Keratinocyte (primary cell): ENCODE measurements at regions not wholly inside any gene's neighbourhood (a gene's known extent, or its start where the extent isn't known, plus 50 kb on each side); places are given as distances from the start of the nearest gene placed in this dataset.

Experiments
- DNase-seq: peaks from one replicate; pipeline ENCODE4 v3.0.0-alpha.2; 2011; ENCODE audit warnings: low read depth, missing footprints, low spot score
- FAIRE-seq: peaks from 2 replicates; lab custom pipeline; 2011; peaks lifted over from hg19 to GRCh38; lab: Jason Lieb, UNC
- H2AFZ ChIP-seq: 2 replicates; pipeline ENCODE4 v1.6.0; 2012; ENCODE audit warnings: low read length, control low read depth, inconsistent platforms; ENCODE audit not compliant: control insufficient read depth
- H3K27ac ChIP-seq: 2 replicates; pipeline ENCODE4 v1.5.1; 2011; ENCODE audit warnings: low read length; ENCODE audit not compliant: control insufficient read depth, insufficient read depth
- H3K27me3 ChIP-seq: 3 replicates; pipeline ENCODE4 v1.6.0; 2011; ENCODE audit warnings: low read length; ENCODE audit not compliant: control insufficient read depth, insufficient read depth; ENCODE audit errors: extremely low read depth
- H3K36me3 ChIP-seq, 2 experiments: 2 replicates in 1 of 2; 3 replicates in 1 of 2; pipeline ENCODE4 v1.5.1; 2011; ENCODE audit warnings: low read length in 2 of 2, mild to moderate bottlenecking in 1 of 2; ENCODE audit not compliant: control insufficient read depth in 2 of 2, insufficient read depth in 2 of 2; ENCODE audit errors: extremely low read depth in 1 of 2
- H3K4me1 ChIP-seq: 3 replicates; pipeline ENCODE4 v1.5.1; 2011; ENCODE audit warnings: low read length; ENCODE audit not compliant: control insufficient read depth, insufficient read depth; ENCODE audit errors: extremely low read depth
- H3K4me2 ChIP-seq: 3 replicates; pipeline ENCODE4 v1.6.0; 2011; ENCODE audit warnings: low read depth, low read length; ENCODE audit not compliant: control insufficient read depth, insufficient read depth; ENCODE audit errors: extremely low read depth
- H3K4me3 ChIP-seq, 3 experiments: fragments of 200-600 bp in 1 of 3; sonication (generic) in 1 of 3; 2 replicates in 2 of 3; 3 replicates in 1 of 3; pipeline ENCODE4 v1.5.1; 2011 to 2016; ENCODE audit warnings: low read length in 3 of 3, mild to moderate bottlenecking in 3 of 3, control low read depth in 2 of 3, inconsistent platforms in 1 of 3, low read depth in 1 of 3, mixed read lengths in 1 of 3, mixed run types in 1 of 3, moderate library complexity in 1 of 3; ENCODE audit not compliant: control insufficient read depth in 2 of 3, insufficient read depth in 2 of 3; ENCODE audit errors: extremely low read depth in 1 of 3
- H3K79me2 ChIP-seq: 2 replicates; pipeline ENCODE4 v1.6.0; 2012; ENCODE audit warnings: low read length; ENCODE audit not compliant: control insufficient read depth, insufficient read depth
- H3K9ac ChIP-seq: 3 replicates; pipeline ENCODE4 v1.6.0; 2011; ENCODE audit warnings: low read length; ENCODE audit not compliant: control insufficient read depth, insufficient read depth; ENCODE audit errors: extremely low read depth
- H3K9me1 ChIP-seq: 3 replicates; pipeline ENCODE4 v1.6.0; 2011; ENCODE audit warnings: low read length; ENCODE audit not compliant: control insufficient read depth, insufficient read depth; ENCODE audit errors: extremely low read depth
- H3K9me3 ChIP-seq: 2 replicates; pipeline ENCODE4 v1.5.1; 2012; ENCODE audit warnings: low read depth, low read length; ENCODE audit not compliant: control insufficient read depth
- H4K20me1 ChIP-seq: 3 replicates; pipeline ENCODE4 v1.6.0; 2011; ENCODE audit warnings: low read length; ENCODE audit not compliant: control insufficient read depth, insufficient read depth; ENCODE audit errors: extremely low read depth
- CTCF ChIP-seq, 3 experiments: IDR thresholded peaks in 1 of 3; conservative IDR thresholded peaks in 1 of 3; optimal IDR thresholded peaks in 1 of 3; 2 replicates in 2 of 3; 3 replicates in 1 of 3; pipeline versions ENCODE3 to v1.5.1; 2011; ENCODE audit warnings: low read length in 3 of 3, mild to moderate bottlenecking in 3 of 3, moderate library complexity in 2 of 3, control low read depth in 1 of 3, inconsistent platforms in 1 of 3; ENCODE audit not compliant: insufficient read depth in 2 of 3; ENCODE audit errors: extremely low read depth in 1 of 3
- EZH2 ChIP-seq: IDR thresholded peaks from one replicate; pipeline ENCODE4 v1.6.1; 2012; ENCODE audit warnings: inconsistent platforms, mild to moderate bottlenecking, low read length, moderate library complexity
- dilution Hi-C: fragments of 300-500 bp; cut with MboI; formaldehyde crosslinking; loops from one replicate; pipeline ENCODE4 v1.7.0; 2020; ENCODE audit warnings: low sequenced_read_pairs; ENCODE audit not compliant: extremely low pct_ligation_motif_present

GRCh38 chr4:41408150-41408549, 129.8 kb upstream of the LIMCH1 start:
- no peak overlapping the region for H3K9ac ChIP-seq
- H2AFZ ChIP-seq = no peak overlapping the region
- H3K4me3 ChIP-seq = no peak overlapping the region
- H3K9me1 ChIP-seq = no peaks in the 10 kb centered on the region
- dilution Hi-C loops = no loop called here
- no peaks in the 10 kb centered on the region for H3K4me1 ChIP-seq
- TF ChIP-seq CTCF (optimal IDR thresholded peaks at IDR 0.05 in 1 of 3, IDR thresholded peaks at IDR 0.05 in 1 of 3, conservative IDR thresholded peaks at IDR 0.05 in 1 of 3; ENCODE audit: extremely low read depth in 1 of 3, insufficient read depth in 2 of 3, low read length in 3 of 3) (no peak), EZH2 (no peak)
- DNase-seq = no peak
- H3K4me2 ChIP-seq = no peak overlapping the region
- no peaks in the 10 kb centered on the region for H3K9me3 ChIP-seq
- no peak for FAIRE-seq
- no peaks in the 10 kb centered on the region for H3K27me3 ChIP-seq
- no peaks in the 10 kb centered on the region for H3K36me3 ChIP-seq
- H3K79me2 ChIP-seq = no peaks in the 10 kb centered on the region
- H4K20me1 ChIP-seq = no peaks in the 10 kb centered on the region
- H3K27ac ChIP-seq = no peak overlapping the region

- dilution Hi-C loops = no loop called here
- no peak for DNase-seq
- no peak overlapping the region for H3K9ac ChIP-seq
- FAIRE-seq = no peak
- H3K27ac ChIP-seq = no peak overlapping the region
- H3K9me3 ChIP-seq = no peaks in the 10 kb centered on the region
- no peaks in the 10 kb centered on the region for H3K27me3 ChIP-seq
- H3K4me3 ChIP-seq = no peak overlapping the region
- no peaks in the 10 kb centered on the region for H3K79me2 ChIP-seq
- no peaks in the 10 kb centered on the region for H4K20me1 ChIP-seq
- H3K4me2 ChIP-seq = no peak overlapping the region
- H2AFZ ChIP-seq = no peak overlapping the region
- no peak for TF ChIP-seq EZH2
- TF ChIP-seq CTCF (optimal IDR thresholded peaks at IDR 0.05 in 1 of 3, IDR thresholded peaks at IDR 0.05 in 1 of 3, conservative IDR thresholded peaks at IDR 0.05 in 1 of 3; ENCODE audit: extremely low read depth in 1 of 3, insufficient read depth in 2 of 3, low read length in 3 of 3) = no peak
- H3K9me1 ChIP-seq = no peaks in the 10 kb centered on the region
- H3K4me1 ChIP-seq = no peaks in the 10 kb centered on the region
- no peaks in the 10 kb centered on the region for H3K36me3 ChIP-seq
Observed at GRCh38 chr4:41408859-41409593, 128.9 kb upstream of the LIMCH1 start.
